ENCODE measurements at regions not wholly inside any gene's neighbourhood (a gene's known extent, or its start where the extent isn't known, plus 50 kb on each side); places are given as distances from the start of the nearest gene placed in this dataset.

DNA sequence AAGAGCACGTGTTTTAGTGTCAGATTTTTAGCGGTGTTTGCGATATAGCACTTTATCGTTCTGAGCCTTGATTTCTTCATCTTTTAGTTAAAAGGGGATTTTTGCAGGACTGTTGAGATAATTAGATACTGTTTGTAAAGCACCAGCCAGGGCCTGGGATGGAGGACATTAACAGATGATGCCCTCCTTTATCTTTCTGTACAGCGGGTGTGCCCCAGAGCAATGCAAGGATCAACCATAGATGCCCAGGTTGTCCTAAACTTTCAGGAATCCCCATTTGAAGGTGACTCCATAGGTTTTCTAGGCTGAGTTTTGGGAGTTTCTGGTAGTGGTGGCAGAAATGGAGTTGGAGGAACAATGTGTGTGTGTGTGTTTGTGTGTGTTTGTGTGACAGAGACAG, 97.0 kb upstream of the SPRED2 start:
- DNase-seq = no peak
- intact Hi-C loops (cut with DNase I) = no loop called here
- Histone ChIP-seq H3K36me3 (no peaks in the 10 kb centered on the region), H3K9me3 (no peaks in the 10 kb centered on the region), H3K4me3 (no peak overlapping the region), H3K27me3 (ENCODE audit: low read depth) (no peaks in the 10 kb centered on the region), H3K4me1 (no peaks in the 10 kb centered on the region), H3K27ac (no peak overlapping the region)
- ATAC-seq = no peak
- TF ChIP-seq, protein P1, sequence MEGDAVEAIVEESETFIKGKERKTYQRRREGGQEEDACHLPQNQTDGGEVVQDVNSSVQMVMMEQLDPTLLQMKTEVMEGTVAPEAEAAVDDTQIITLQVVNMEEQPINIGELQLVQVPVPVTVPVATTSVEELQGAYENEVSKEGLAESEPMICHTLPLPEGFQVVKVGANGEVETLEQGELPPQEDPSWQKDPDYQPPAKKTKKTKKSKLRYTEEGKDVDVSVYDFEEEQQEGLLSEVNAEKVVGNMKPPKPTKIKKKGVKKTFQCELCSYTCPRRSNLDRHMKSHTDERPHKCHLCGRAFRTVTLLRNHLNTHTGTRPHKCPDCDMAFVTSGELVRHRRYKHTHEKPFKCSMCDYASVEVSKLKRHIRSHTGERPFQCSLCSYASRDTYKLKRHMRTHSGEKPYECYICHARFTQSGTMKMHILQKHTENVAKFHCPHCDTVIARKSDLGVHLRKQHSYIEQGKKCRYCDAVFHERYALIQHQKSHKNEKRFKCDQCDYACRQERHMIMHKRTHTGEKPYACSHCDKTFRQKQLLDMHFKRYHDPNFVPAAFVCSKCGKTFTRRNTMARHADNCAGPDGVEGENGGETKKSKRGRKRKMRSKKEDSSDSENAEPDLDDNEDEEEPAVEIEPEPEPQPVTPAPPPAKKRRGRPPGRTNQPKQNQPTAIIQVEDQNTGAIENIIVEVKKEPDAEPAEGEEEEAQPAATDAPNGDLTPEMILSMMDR (IDR thresholded peaks at IDR 0.05) = no peak

DNA sequence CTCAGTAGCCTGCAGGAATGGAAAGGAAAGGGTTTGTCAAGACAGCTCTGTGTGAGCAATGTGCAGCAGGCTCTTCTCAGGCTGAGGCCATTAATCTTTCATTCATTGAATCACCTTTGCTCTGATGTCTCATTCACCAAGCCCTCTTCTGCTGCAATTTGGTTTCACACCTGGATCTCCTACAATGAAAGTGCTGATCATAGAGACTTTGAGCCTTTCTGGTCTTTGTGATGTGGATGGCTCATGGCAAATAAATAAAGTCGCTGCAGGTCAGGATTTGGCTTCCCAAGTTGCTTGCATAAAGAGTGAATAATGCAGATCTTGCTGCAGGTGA, 95.8 kb upstream of the SPRED2 start:
- H3K9me3 ChIP-seq = no peaks in the 10 kb centered on the region
- H3K4me3 ChIP-seq = no peak overlapping the region
- DNase-seq (no peak), ATAC-seq (no peak)
- H3K4me1 ChIP-seq = no peaks in the 10 kb centered on the region
- intact Hi-C loops (cut with DNase I) = no loop called here
- H3K27ac ChIP-seq = no peak overlapping the region
- H3K36me3 ChIP-seq = no peaks in the 10 kb centered on the region
- H3K27me3 ChIP-seq (ENCODE audit: low read depth) = no peaks in the 10 kb centered on the region
- TF ChIP-seq, protein P1 (IDR thresholded peaks at IDR 0.05) = no peak

DNA sequence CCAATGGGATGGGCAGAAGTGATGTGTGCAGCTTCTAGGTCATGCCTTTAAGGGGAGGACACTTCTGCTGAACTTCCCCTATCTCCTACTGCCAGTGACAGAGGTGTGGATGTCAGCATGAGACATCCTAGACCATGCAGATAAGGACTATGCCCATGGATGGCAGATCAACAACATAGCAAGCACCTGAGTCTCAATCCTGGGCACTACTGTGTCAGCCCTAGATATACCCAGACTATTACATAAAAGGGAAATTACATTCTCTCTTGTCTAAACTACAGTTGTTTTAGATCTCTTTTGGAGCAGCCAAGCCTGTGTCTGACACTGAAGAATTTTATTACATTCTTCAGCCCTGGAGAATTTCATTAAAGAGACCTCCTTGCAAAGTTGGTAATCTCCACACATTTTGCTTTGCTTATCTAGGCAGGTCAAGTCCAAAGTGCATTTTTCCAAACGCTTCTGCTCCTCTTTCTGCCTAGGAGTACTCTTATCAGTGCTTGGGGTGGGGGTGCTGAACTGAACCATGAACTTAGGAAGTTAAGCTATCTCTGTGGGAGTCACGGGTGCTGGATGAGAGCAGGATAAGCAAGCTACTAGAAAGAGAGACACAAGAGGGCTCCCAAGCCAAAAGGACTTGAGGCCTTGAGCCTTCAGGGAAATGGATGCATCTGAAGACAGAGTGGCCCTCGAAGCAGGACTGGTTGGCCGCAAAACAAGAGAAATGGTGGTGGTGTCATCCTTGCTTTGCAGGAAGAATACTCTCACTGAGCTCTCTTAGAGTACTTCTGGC, 95.2 kb upstream of the SPRED2 start:
- Histone ChIP-seq H3K4me1 (no peaks in the 10 kb centered on the region), H3K27ac (no peak overlapping the region), H3K4me3 (no peak overlapping the region), H3K36me3 (no peaks in the 10 kb centered on the region), H3K27me3 (ENCODE audit: low read depth) (no peaks in the 10 kb centered on the region), H3K9me3 (no peaks in the 10 kb centered on the region)
- DNase-seq (no peak), ATAC-seq (no peak)
- TF ChIP-seq, protein P1 (IDR thresholded peaks at IDR 0.05) = no peak
- intact Hi-C loops (cut with DNase I) = no loop called here

DNA sequence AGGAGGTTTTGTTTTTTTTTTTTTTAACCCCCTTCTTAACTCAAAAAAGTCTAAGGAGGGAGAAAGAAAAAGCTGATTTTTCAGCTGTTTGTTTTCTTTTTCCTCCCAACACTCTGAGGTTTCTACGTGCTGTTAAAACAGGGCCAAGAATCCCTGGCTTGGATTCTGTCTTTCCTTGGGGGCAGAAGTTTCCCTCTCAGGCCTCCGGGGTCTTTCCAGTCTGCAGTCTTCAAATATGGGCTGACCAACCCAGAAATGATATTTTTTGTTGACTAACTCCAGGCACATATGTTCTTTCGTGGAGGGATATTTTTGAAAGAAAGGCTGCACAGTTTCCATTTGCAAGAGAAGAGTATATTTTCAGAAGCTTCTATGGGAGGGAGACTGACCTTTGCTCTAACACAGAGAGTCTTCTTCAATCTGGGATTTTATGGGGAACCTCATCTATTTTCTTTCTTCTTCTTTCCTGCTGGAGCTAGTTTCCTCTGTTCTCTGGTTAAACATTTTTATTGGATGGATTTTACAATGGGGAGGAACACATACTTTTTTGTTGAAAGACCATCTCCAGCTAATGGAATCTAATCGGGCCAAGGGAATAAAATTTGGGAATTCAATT, 93.3 kb upstream of the SPRED2 start:
- no peaks in the 10 kb centered on the region for H3K4me1 ChIP-seq
- intact Hi-C loops (cut with DNase I) = no loop called here
- H3K36me3 ChIP-seq = no peaks in the 10 kb centered on the region
- DNase-seq (no peak), ATAC-seq (no peak)
- no peak overlapping the region for H3K4me3 ChIP-seq
- TF ChIP-seq, protein P1 (IDR thresholded peaks at IDR 0.05) = no peak
- H3K27ac ChIP-seq = no peak overlapping the region
- H3K9me3 ChIP-seq = no peaks in the 10 kb centered on the region
- H3K27me3 ChIP-seq (ENCODE audit: low read depth) = no peaks in the 10 kb centered on the region

DNA sequence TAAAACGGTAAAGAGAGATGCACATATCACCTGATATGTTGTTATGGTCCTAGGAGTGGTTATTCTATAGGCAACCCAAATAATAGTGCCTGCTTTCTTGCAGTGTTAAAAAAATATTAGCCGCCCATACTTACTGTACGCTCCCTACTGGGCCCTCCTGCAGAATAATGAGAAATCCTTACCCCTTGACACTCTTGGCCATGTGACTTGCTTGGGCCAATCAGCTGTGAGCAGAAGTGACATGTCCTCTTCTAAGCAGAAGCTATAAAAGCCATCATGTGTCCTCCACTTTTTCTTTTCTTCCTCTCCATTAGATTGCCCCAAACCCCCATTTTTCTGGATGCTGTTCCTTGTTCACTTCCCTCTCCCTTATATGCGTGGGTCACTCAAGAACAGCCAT, 90.5 kb upstream of the SPRED2 start:
- Histone ChIP-seq H3K9me3 (no peaks in the 10 kb centered on the region), H3K36me3 (no peaks in the 10 kb centered on the region), H3K27me3 (ENCODE audit: low read depth) (no peaks in the 10 kb centered on the region), H3K4me3 (no peak overlapping the region), H3K4me1 (no peaks in the 10 kb centered on the region), H3K27ac (no peak overlapping the region)
- DNase-seq (no peak), ATAC-seq (no peak)
- TF ChIP-seq, protein P1 (IDR thresholded peaks at IDR 0.05) = no peak
- intact Hi-C loops (cut with DNase I) = no loop called here

Data from lower lobe of right lung (tissue), 2 donors.